ENCODE measurements at regions not wholly inside any gene's neighbourhood (a gene's known extent, or its start where the extent isn't known, plus 50 kb on each side); places are given as distances from the start of the nearest gene placed in this dataset.

DNA sequence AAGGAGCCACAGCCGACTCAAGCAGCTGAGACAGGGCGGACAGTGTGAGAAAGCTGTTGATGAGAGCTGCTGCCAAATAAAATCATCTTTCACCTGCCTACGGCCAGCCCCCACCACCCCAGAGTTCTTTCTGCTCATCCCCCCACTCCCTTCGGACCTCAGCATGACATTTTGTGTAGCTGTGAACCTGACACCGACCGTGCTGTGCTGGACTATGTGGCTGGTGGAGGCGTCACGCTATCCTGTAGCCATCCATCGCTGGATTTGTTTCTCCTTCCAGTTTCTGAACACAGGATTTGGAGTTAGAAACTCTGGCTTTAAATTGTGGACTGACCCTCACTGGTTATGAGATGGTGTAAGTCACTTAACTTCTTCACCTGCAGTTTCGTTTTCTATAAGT lies 317.3 kb downstream of the DCDC2C start:
- no peaks in the 10 kb centered on the region for H3K27me3 ChIP-seq (ENCODE audit: control insufficient read depth in 2 of 2, insufficient read depth in 2 of 2, low read length in 2 of 2)
- H3K9me3 ChIP-seq (ENCODE audit: control insufficient read depth in 2 of 2, low read length in 2 of 2), result peaks cover 0 to 3% of the 10 kb centered on the region in 2 donors
- no peaks in the 10 kb centered on the region for H3K4me1 ChIP-seq (ENCODE audit: control insufficient read depth in 2 of 2, insufficient read depth in 2 of 2, low read length in 2 of 2)
- no peak overlapping the region for H3K27ac ChIP-seq (ENCODE audit: low read depth in 2 of 2, low read length in 2 of 2)
- no peak overlapping the region for H3K4me3 ChIP-seq (ENCODE audit: low read length in 2 of 2)
- H3K36me3 ChIP-seq (ENCODE audit: control insufficient read depth in 2 of 2, insufficient read depth in 2 of 2, low read length in 2 of 2), result no peaks in the 10 kb centered on the region
- no peak overlapping the region for H3K9ac ChIP-seq (ENCODE audit: low read depth in 1 of 2, low read length in 2 of 2)

DNA sequence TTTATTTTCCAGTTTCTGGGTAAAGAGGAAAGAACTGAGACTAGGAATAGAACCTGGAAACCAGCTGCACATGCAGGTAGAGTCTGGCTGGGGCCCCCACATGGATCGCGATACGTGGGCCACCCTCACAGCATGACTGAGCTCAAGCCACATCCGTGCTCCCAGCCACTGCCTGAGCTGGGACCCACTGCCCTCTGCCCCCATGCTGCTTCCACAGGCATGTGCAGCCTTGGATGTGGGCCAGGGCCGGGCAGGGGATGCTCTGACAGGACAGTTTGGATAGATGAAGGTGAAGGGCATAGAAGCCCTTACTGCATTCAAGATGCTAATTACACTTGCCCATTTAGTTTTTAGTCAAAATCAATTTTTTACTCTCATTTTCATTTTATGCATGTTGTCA lies 321.2 kb downstream of the DCDC2C start:
- Histone ChIP-seq H3K27me3 (ENCODE audit: control insufficient read depth in 2 of 2, insufficient read depth in 2 of 2, low read length in 2 of 2) (no peaks in the 10 kb centered on the region), H3K9ac (ENCODE audit: low read depth in 1 of 2, low read length in 2 of 2) (no peak overlapping the region), H3K27ac (ENCODE audit: low read depth in 2 of 2, low read length in 2 of 2) (no peak overlapping the region), H3K36me3 (ENCODE audit: control insufficient read depth in 2 of 2, insufficient read depth in 2 of 2, low read length in 2 of 2) (no peaks in the 10 kb centered on the region), H3K9me3 (ENCODE audit: control insufficient read depth in 2 of 2, low read length in 2 of 2) (peaks cover 0 to 3% of the 10 kb centered on the region in 2 donors), H3K4me3 (ENCODE audit: low read length in 2 of 2) (no peak overlapping the region), H3K4me1 (ENCODE audit: control insufficient read depth in 2 of 2, insufficient read depth in 2 of 2, low read length in 2 of 2) (no peaks in the 10 kb centered on the region)

DNA sequence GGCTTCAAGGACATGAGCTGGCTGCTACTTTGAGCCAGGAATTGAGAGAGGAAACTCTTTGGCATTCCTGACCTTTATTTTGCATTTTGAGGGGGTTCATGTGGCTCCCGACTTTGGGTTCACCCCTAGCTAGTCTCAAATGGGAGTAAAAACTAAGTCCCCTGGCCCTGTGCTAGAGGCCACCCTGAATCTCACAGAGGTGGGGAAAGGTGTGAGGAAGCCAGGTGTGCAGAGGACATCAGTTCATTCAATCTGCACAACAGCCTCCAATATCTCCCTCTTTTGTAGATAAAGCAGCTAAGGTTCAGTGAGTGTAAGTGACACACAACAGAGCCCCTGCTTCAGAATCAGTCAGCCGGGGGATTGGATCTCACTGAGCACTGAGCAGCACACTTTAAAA lies 325.7 kb downstream of the DCDC2C start:
- no peaks in the 10 kb centered on the region for H3K9me3 ChIP-seq (ENCODE audit: control insufficient read depth in 2 of 2, low read length in 2 of 2)
- no peak overlapping the region for H3K4me3 ChIP-seq (ENCODE audit: low read length in 2 of 2)
- H3K9ac ChIP-seq (ENCODE audit: low read depth in 1 of 2, low read length in 2 of 2), result no peak overlapping the region
- H3K4me1 ChIP-seq (ENCODE audit: control insufficient read depth in 2 of 2, insufficient read depth in 2 of 2, low read length in 2 of 2), result no peaks in the 10 kb centered on the region
- no peaks in the 10 kb centered on the region for H3K36me3 ChIP-seq (ENCODE audit: control insufficient read depth in 2 of 2, insufficient read depth in 2 of 2, low read length in 2 of 2)
- no peak overlapping the region for H3K27ac ChIP-seq (ENCODE audit: low read depth in 2 of 2, low read length in 2 of 2)
- no peaks in the 10 kb centered on the region for H3K27me3 ChIP-seq (ENCODE audit: control insufficient read depth in 2 of 2, insufficient read depth in 2 of 2, low read length in 2 of 2)

DNA sequence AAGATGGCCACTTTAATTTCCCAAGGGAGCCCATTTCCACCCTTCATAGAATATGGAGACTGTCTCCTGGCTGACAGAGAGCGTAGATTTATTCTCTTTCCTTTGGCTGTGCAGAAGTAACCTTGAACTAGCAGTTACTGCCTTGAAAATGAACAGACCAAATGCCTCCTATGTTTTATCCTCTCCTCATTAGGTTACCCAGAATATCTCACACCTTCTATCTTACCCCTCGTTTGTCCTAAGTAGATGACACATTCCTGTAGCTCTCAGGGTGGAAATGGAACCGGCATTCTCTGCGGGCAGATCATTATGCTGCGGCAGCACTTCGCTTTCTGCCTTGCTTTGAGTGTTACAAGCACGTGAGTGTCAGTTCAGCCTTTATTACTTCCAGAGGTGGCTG lies 336.5 kb downstream of the DCDC2C start:
- H3K9ac ChIP-seq (ENCODE audit: low read depth in 1 of 2, low read length in 2 of 2), result no peak overlapping the region
- H3K9me3 ChIP-seq (ENCODE audit: control insufficient read depth in 2 of 2, low read length in 2 of 2), result peaks cover 4 to 5% of the 10 kb centered on the region in 2 donors
- H3K4me1 ChIP-seq (ENCODE audit: control insufficient read depth in 2 of 2, insufficient read depth in 2 of 2, low read length in 2 of 2), result no peaks in the 10 kb centered on the region
- no peaks in the 10 kb centered on the region for H3K36me3 ChIP-seq (ENCODE audit: control insufficient read depth in 2 of 2, insufficient read depth in 2 of 2, low read length in 2 of 2)
- no peak overlapping the region for H3K4me3 ChIP-seq (ENCODE audit: low read length in 2 of 2)
- no peak overlapping the region for H3K27ac ChIP-seq (ENCODE audit: low read depth in 2 of 2, low read length in 2 of 2)
- H3K27me3 ChIP-seq (ENCODE audit: control insufficient read depth in 2 of 2, insufficient read depth in 2 of 2, low read length in 2 of 2), result no peaks in the 10 kb centered on the region

DNA sequence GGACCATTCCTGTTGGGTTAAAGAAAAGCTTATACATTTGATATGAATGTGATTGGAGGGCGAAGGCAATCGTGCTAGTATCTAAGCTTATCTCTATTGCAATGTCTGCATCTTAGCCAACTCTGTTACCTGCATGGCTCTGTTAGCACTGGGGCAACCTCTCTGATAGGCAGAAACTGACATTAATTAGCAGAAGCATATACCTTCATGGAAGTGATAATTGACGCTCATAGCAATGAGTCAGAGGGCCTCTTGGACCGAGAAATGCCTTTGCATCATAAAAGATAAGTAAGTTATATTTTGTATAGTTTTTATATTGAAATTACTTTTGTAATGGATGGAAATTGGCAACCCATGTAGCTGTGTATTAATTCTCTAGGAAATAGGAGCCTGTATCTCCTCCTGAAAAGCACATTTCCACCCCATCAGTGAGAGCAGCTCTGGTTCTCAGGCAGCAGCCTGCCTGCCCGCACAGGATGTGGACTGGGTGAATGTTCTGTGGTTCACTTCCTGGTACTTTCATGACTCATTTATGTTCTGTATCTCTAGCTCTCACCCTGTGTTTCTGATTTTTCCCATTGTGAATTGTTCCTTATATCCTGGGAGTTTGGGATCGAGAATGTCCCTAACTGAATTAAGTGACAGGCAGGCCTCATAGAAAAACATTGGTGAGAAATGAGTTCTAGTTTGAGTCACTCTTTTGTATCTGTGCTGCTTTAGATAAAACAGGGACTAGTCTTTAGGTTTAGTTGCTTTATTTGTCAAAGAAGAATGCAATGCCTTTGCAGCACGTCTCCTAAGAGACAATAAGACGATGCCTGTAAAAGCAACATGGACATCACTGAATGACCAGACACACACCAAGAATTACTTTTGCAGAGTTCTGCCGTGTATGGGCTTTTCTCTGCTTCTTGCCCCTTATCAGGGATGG lies 344.9 kb downstream of the DCDC2C start:
- H3K4me1 ChIP-seq (ENCODE audit: control insufficient read depth in 2 of 2, insufficient read depth in 2 of 2, low read length in 2 of 2), result no peaks in the 10 kb centered on the region
- H3K9me3 ChIP-seq (ENCODE audit: control insufficient read depth in 2 of 2, low read length in 2 of 2), result no peaks in the 10 kb centered on the region
- no peak overlapping the region for H3K9ac ChIP-seq (ENCODE audit: low read depth in 1 of 2, low read length in 2 of 2)
- no peak overlapping the region for H3K4me3 ChIP-seq (ENCODE audit: low read length in 2 of 2)
- no peaks in the 10 kb centered on the region for H3K27me3 ChIP-seq (ENCODE audit: control insufficient read depth in 2 of 2, insufficient read depth in 2 of 2, low read length in 2 of 2)
- H3K36me3 ChIP-seq (ENCODE audit: control insufficient read depth in 2 of 2, insufficient read depth in 2 of 2, low read length in 2 of 2), result no peaks in the 10 kb centered on the region
- no peak overlapping the region for H3K27ac ChIP-seq (ENCODE audit: low read depth in 2 of 2, low read length in 2 of 2)

DNA sequence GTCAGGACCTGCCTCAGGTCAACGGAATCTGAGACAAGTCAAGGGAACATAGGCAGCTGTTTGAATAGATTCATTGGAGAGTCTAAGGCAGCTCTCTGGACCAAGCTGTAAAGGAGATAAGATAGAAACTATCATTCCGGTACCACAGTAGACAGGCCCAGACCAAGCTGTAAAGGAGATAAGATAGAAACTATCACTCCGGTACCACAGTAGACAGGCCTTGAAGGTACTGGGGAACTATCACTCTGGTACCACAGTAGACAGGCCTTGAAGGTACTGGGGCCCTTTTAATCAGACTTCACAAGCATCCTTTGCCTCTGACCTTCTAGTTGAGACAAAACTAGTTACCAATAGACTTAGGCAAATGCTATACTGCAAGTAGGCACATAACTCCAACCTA lies 346.1 kb downstream of the DCDC2C start:
- H3K27me3 ChIP-seq (ENCODE audit: control insufficient read depth in 2 of 2, insufficient read depth in 2 of 2, low read length in 2 of 2), result no peaks in the 10 kb centered on the region
- no peaks in the 10 kb centered on the region for H3K9me3 ChIP-seq (ENCODE audit: control insufficient read depth in 2 of 2, low read length in 2 of 2)
- no peak overlapping the region for H3K4me3 ChIP-seq (ENCODE audit: low read length in 2 of 2)
- no peaks in the 10 kb centered on the region for H3K36me3 ChIP-seq (ENCODE audit: control insufficient read depth in 2 of 2, insufficient read depth in 2 of 2, low read length in 2 of 2)
- H3K27ac ChIP-seq (ENCODE audit: low read depth in 2 of 2, low read length in 2 of 2), result no peak overlapping the region
- no peak overlapping the region for H3K9ac ChIP-seq (ENCODE audit: low read depth in 1 of 2, low read length in 2 of 2)
- H3K4me1 ChIP-seq (ENCODE audit: control insufficient read depth in 2 of 2, insufficient read depth in 2 of 2, low read length in 2 of 2), result no peaks in the 10 kb centered on the region

DNA sequence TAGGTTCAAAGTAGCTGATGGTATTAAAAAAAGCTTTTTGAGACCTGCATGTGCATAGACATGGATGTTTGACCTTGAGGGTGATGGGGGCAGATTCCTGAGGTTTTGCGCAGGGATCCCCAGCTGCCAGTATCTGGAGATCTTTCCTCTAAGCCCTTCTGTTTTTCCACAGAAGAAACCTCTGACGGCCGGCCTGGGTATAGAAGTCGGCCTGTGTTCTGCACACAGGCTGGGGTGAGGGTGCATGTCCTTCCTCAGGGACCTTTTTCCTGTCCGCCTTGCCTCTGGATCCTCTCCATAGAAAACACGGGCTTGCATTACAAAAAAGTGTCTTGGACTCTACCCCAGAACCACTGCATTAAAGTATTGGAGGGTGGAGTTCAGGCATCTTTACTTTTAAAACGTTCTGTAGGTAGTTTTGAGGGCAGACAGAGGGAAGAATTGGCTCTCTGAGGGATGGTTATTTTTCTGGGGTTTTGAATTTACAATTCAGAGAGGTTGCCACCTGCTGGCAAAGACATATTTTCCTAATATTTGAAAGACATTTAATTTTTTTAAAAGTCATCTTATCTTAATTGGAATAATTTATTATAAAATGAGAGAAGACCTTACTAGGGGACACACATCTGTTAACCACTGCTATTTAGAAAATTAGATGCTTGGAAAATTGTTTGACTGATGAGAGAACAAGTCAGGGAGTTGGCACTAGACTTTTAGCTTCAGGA lies 350.6 kb downstream of the DCDC2C start:
- no peaks in the 10 kb centered on the region for H3K9me3 ChIP-seq (ENCODE audit: control insufficient read depth in 2 of 2, low read length in 2 of 2)
- H3K4me3 ChIP-seq (ENCODE audit: low read length in 2 of 2), result no peak overlapping the region
- no peaks in the 10 kb centered on the region for H3K36me3 ChIP-seq (ENCODE audit: control insufficient read depth in 2 of 2, insufficient read depth in 2 of 2, low read length in 2 of 2)
- H3K27me3 ChIP-seq (ENCODE audit: control insufficient read depth in 2 of 2, insufficient read depth in 2 of 2, low read length in 2 of 2), result no peaks in the 10 kb centered on the region
- no peak overlapping the region for H3K9ac ChIP-seq (ENCODE audit: low read depth in 1 of 2, low read length in 2 of 2)
- no peak overlapping the region for H3K27ac ChIP-seq (ENCODE audit: low read depth in 2 of 2, low read length in 2 of 2)
- no peaks in the 10 kb centered on the region for H3K4me1 ChIP-seq (ENCODE audit: control insufficient read depth in 2 of 2, insufficient read depth in 2 of 2, low read length in 2 of 2)

DNA sequence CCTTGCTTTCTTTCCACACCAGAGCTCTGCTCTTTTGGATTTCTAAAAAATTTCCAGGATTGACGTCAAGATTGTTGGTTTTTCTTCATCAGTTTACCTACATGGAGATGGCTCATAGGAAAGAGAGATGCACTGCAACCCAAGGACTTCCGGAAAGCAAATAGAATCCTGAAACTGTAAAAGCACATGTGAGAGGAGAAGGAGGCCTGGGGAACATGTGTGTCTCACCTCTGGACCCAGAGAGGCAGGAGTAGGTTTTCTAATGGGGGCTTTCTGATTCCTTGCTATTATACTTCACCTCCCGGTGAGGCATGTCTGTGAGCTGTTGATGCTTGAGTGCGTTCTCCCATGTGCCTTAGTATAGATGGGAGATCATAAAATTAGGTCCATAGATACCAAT lies 362.8 kb downstream of the DCDC2C start:
- H3K9me3 ChIP-seq (ENCODE audit: control insufficient read depth in 2 of 2, low read length in 2 of 2), result peaks cover 0 to 2% of the 10 kb centered on the region in 2 donors
- no peak overlapping the region for H3K9ac ChIP-seq (ENCODE audit: low read depth in 1 of 2, low read length in 2 of 2)
- no peaks in the 10 kb centered on the region for H3K27me3 ChIP-seq (ENCODE audit: control insufficient read depth in 2 of 2, insufficient read depth in 2 of 2, low read length in 2 of 2)
- H3K4me3 ChIP-seq (ENCODE audit: low read length in 2 of 2), result no peak overlapping the region
- no peaks in the 10 kb centered on the region for H3K36me3 ChIP-seq (ENCODE audit: control insufficient read depth in 2 of 2, insufficient read depth in 2 of 2, low read length in 2 of 2)
- H3K27ac ChIP-seq (ENCODE audit: low read depth in 2 of 2, low read length in 2 of 2), result no peak overlapping the region
- no peaks in the 10 kb centered on the region for H3K4me1 ChIP-seq (ENCODE audit: control insufficient read depth in 2 of 2, insufficient read depth in 2 of 2, low read length in 2 of 2)

DNA sequence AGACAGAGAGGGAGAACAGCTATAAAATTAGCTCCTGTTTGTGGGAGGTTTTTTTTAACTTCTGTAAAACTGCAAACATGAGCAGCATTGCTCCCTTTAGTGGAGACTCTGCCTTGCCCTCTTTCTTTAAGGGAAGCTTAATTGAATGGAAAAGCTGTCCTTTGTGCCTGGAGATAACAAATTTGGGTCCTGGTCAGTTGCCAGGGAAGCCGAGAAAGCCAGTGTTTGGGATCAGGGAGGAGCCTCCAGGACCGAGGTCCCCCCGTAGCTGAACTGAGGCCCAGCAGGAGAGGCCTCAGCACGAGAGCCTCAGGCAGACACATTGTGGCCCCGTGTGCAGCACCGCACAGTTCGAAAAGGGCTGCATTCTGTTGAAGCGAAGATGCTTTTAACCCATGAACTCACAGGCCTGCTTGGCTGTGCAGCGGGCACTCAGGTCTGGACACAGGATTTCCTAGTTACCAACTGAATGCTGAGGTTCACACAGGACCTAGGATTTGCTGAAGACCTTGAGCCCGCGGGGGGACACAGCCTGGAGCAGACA lies 369.7 kb downstream of the DCDC2C start:
- no peak overlapping the region for H3K27ac ChIP-seq (ENCODE audit: low read depth in 2 of 2, low read length in 2 of 2)
- no peaks in the 10 kb centered on the region for H3K4me1 ChIP-seq (ENCODE audit: control insufficient read depth in 2 of 2, insufficient read depth in 2 of 2, low read length in 2 of 2)
- no peak overlapping the region for H3K9ac ChIP-seq (ENCODE audit: low read depth in 1 of 2, low read length in 2 of 2)
- no peaks in the 10 kb centered on the region for H3K36me3 ChIP-seq (ENCODE audit: control insufficient read depth in 2 of 2, insufficient read depth in 2 of 2, low read length in 2 of 2)
- no peak overlapping the region for H3K4me3 ChIP-seq (ENCODE audit: low read length in 2 of 2)
- no peaks in the 10 kb centered on the region for H3K27me3 ChIP-seq (ENCODE audit: control insufficient read depth in 2 of 2, insufficient read depth in 2 of 2, low read length in 2 of 2)
- H3K9me3 ChIP-seq (ENCODE audit: control insufficient read depth in 2 of 2, low read length in 2 of 2), result peaks cover 0 to 2% of the 10 kb centered on the region in 2 donors

DNA sequence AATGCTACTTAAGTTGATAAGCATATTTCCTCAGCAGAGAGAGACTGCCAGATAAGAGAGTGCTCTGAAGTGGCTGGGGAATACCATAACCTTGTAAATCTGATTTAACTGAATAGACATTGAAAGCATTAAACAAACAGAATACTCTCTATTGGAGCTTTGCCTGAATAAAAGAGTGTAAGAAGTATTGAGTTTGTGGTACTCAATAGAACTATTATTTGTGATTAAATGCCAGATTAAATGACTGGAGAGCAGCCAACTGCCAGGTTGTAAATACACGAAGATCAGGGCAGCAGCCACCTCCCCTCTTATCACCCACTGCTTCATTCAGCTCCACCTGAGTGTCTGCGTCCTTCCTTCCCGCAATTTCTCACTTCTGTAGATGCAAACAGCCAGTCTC lies 373.6 kb downstream of the DCDC2C start:
- H3K9me3 ChIP-seq (ENCODE audit: control insufficient read depth in 2 of 2, low read length in 2 of 2), result no peaks in the 10 kb centered on the region
- no peak overlapping the region for H3K9ac ChIP-seq (ENCODE audit: low read depth in 1 of 2, low read length in 2 of 2)
- no peak overlapping the region for H3K27ac ChIP-seq (ENCODE audit: low read depth in 2 of 2, low read length in 2 of 2)
- no peak overlapping the region for H3K4me3 ChIP-seq (ENCODE audit: low read length in 2 of 2)
- H3K4me1 ChIP-seq (ENCODE audit: control insufficient read depth in 2 of 2, insufficient read depth in 2 of 2, low read length in 2 of 2), result no peaks in the 10 kb centered on the region
- H3K27me3 ChIP-seq (ENCODE audit: control insufficient read depth in 2 of 2, insufficient read depth in 2 of 2, low read length in 2 of 2), result no peaks in the 10 kb centered on the region
- no peaks in the 10 kb centered on the region for H3K36me3 ChIP-seq (ENCODE audit: control insufficient read depth in 2 of 2, insufficient read depth in 2 of 2, low read length in 2 of 2)
